Heart right ventricle (tissue), 16 donors: ENCODE measurements at regions not wholly inside any gene's neighbourhood (a gene's known extent, or its start where the extent isn't known, plus 50 kb on each side); places are given as distances from the start of the nearest gene placed in this dataset.

Source experiments
- ATAC-seq, 8 donors: fragments of 200-7000 bp; cut with Tn5 transposase; one replicate each; pipeline ENCODE4 v1.9.1; 2020; ENCODE audit warnings: mild to moderate bottlenecking in 8 of 8, moderate library complexity in 8 of 8, moderate number of reproducible peaks in 1 of 8
- DNase-seq, 2 donors: peaks; one replicate each; pipeline ENCODE4 v3.0.0-alpha.2; 2020
- H3K27ac ChIP-seq, 10 donors: fragments of 200-600 bp; sonication (generic) in 2 of 10; one replicate each; pipeline versions ENCODE4 v1.5.0 to v1.8.0; 2020 to 2022; ENCODE audit warnings: mild to moderate bottlenecking in 3 of 10
- H3K27me3 ChIP-seq, 7 donors: fragments of 200-600 bp; one replicate each; pipeline ENCODE4 v1.8.0; 2021 to 2022; ENCODE audit warnings: mild to moderate bottlenecking in 2 of 7
- H3K36me3 ChIP-seq, 9 donors: fragments of 200-600 bp; sonication (generic) in 1 of 9; one replicate each; pipeline versions ENCODE4 v1.5.0 to v1.8.0; 2020 to 2022; ENCODE audit warnings: mild to moderate bottlenecking in 2 of 9
- H3K4me1 ChIP-seq, 9 donors: fragments of 200-600 bp; sonication (generic) in 1 of 9; one replicate each; pipeline versions ENCODE4 v1.5.0 to v1.8.0; 2020 to 2022; ENCODE audit warnings: mild to moderate bottlenecking in 4 of 9
- H3K4me3 ChIP-seq, 10 donors: fragments of 200-600 bp; sonication (generic) in 2 of 10; one replicate each; pipeline versions ENCODE4 v1.5.0 to v1.8.0; 2020 to 2022; ENCODE audit warnings: mild to moderate bottlenecking in 7 of 10, moderate library complexity in 2 of 10
- H3K9me3 ChIP-seq, 11 donors: fragments of 200-600 bp in 10 of 11; sonication (generic) in 2 of 11; one replicate each; pipeline versions ENCODE4 v1.5.0 to v1.8.0; 2013 to 2022; ENCODE audit warnings: mild to moderate bottlenecking in 2 of 11, control low read depth in 1 of 11, moderate library complexity in 1 of 11
- CTCF ChIP-seq, 9 donors: fragments of 200-600 bp; sonication (generic) in 2 of 9; IDR thresholded peaks; one replicate each; pipeline versions ENCODE4 v1.5.0 to v1.8.0; 2021 to 2022; ENCODE audit warnings: antibody characterized with exemption in 9 of 9, mild to moderate bottlenecking in 5 of 9, moderate library complexity in 1 of 9
- WGBS, 2 donors: extraction: QIAGEN DNeasy Blood & Tissue Kit; methylation state at CpG; one replicate each; pipeline ENCODE4 v1.1.7; 2013; ENCODE audit warnings: inconsistent platforms in 1 of 2; 5-methylcytosine and 5-hydroxymethylcytosine counted together
- intact Hi-C, 10 donors: fragments of 100-400 bp; cut with DNase I; formaldehyde crosslinking; loops; one replicate each; pipeline versions ENCODE4 v1.11.1 to v1.14.2; 2022
- donor health status: Arrhythmogenic right ventricular cardiomyopathy.
- donor health status: ischemic (EF 13 %, LVEDD 7.1; RV severe dilation, severe dysfunction).
- donor health status: healthy with polysubstance abuse.
- donor health status: DM: no; HTN: yes; CAD: no.
- donor health status: DM: no; HTN: no; CAD: no.
- donor health status: ischemic (EF 25% LVEDD 6.9; RV normal size, moderate dysfunction).
- donor health status: ischemic (EF 25% LVEDD 5.7; RV mildly dilated, moderate dysfunction).
- donor health status: healthy.
- donor health status: DM: yes; HTN: yes; CAD: no.
- donor health status: Ischemic cardiomyopathy.
- donor health status: ischemic (EF 35%, LVEDD 5.7; RV mildly dilated, moderate dysfunction).
- donor health status: nonischemic (EF 11% LVEDD 7.7; RV severe dilation, severe dysfunction).
- donor health status: DM: yes; HTN: yes; CAD: no.
- donor health status: PGD.
- donor health status: ischemic (EF 29% LVEDD 5.4; RV normal size, mild dysfunction).
- donor health status: nonischemic (EF 23%, LVEDD 6.1; RV moderate dilation, normal function).

GRCh38 chr20:48461735-48462119 lies 366.1 kb downstream of the PREX1 start:
- intact Hi-C loops = no loop called here
- Histone ChIP-seq H3K9me3 (no peaks in the 10 kb centered on the region), H3K4me3 (no peak overlapping the region), H3K36me3 (no peaks in the 10 kb centered on the region), H3K4me1 (no peaks in the 10 kb centered on the region), H3K27me3 (peaks cover 0 to 15% (median 8%) of the 10 kb centered on the region in 7 donors), H3K27ac (no peak overlapping the region)
- ATAC-seq = no peak
- no peak for DNase-seq
- no peak for TF ChIP-seq CTCF (IDR thresholded peaks at IDR 0.05)
- 90 to 93% methylated on average over 3 of the region's 3 CpGs for WGBS, 2 donors

GRCh38 chr20:48461091-48461734 lies 366.6 kb downstream of the PREX1 start:
- Histone ChIP-seq H3K4me1 (no peaks in the 10 kb centered on the region), H3K4me3 (no peak overlapping the region), H3K27ac (no peak overlapping the region), H3K36me3 (no peaks in the 10 kb centered on the region), H3K27me3 (peaks cover 0 to 15% (median 8%) of the 10 kb centered on the region in 7 donors), H3K9me3 (no peaks in the 10 kb centered on the region)
- WGBS, 2 donors = 57 to 60% methylated on average over 12 of the region's 12 CpGs
- no peak for TF ChIP-seq CTCF (IDR thresholded peaks at IDR 0.05)
- ATAC-seq (no peak), DNase-seq (no peak)
- intact Hi-C loops = no loop called here

DNA sequence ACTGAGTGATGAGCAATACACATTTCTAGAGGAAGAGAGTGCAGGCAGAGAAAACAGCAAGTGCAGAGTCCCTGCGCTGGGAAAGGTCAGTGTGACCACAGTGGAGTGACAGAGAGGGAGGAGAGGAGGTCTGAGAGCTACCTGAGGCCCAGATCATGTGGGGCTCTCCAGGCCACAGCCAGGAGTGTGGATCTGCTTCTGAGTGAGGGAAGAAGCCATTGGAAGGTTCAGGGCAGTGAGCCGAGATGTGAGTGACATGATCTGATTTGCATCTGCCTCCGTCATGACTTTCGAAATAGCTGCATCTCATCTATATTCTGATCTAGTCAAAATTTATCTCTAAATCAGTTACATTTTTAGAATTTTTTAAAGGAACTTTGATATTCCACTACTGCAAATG lies 367.1 kb downstream of the PREX1 start:
- 85 to 93% methylated on average over 4 of the region's 4 CpGs for WGBS, 2 donors
- intact Hi-C loops = no loop called here
- ATAC-seq (no peak), DNase-seq (no peak)
- Histone ChIP-seq H3K36me3 (no peaks in the 10 kb centered on the region), H3K27ac (no peak overlapping the region), H3K27me3 (peaks cover 0 to 19% (median 8%) of the 10 kb centered on the region in 7 donors), H3K4me1 (no peaks in the 10 kb centered on the region), H3K9me3 (no peaks in the 10 kb centered on the region), H3K4me3 (no peak overlapping the region)
- no peak for TF ChIP-seq CTCF (IDR thresholded peaks at IDR 0.05)

DNA sequence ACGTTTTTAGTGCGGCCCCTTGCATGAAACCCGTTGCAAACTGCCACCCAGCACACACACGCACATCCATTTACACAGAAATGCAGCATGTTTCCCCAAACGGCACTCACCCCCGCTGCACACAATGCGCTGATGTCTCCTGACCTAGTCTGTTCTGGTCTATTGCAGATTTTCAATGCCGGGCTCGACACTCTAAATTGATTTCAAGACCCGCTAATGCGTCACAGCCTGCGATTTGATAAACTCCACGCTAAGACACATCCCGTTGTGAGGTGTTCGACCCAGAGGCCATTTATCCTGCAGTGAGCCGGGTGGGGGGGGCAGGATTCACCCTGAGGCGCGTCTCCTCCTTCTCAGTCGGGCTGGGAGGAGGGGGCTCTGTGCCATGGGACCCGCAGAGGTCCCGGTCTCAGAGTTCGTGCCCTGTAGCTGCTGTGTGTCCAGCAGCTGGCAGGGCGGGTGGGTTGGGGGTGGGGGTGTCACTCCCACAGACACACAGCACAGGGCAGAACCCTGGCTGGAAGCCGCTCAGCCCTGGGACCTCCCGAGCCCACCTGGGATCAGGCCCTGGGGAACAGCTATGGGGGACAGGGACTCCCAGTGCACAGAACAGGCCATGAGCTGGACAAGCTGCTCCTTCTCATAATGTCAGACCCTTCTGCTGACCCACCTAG lies 367.9 kb downstream of the PREX1 start:
- ATAC-seq (no peak), DNase-seq (no peak)
- no peak for TF ChIP-seq CTCF (IDR thresholded peaks at IDR 0.05)
- WGBS, 2 donors = 80 to 85% methylated on average over 25 of the region's 25 CpGs
- no peak overlapping the region for H3K4me3 ChIP-seq
- no peaks in the 10 kb centered on the region for H3K4me1 ChIP-seq
- H3K36me3 ChIP-seq = no peaks in the 10 kb centered on the region
- intact Hi-C loops = no loop called here
- no peak overlapping the region for H3K27ac ChIP-seq
- H3K9me3 ChIP-seq = no peaks in the 10 kb centered on the region
- H3K27me3 ChIP-seq = peaks cover 0 to 27% (median 10%) of the 10 kb centered on the region in 7 donors
